Bronchial epithelial cell (primary cell): ENCODE measurements at regions not wholly inside any gene's neighbourhood (a gene's known extent, or its start where the extent isn't known, plus 50 kb on each side); places are given as distances from the start of the nearest gene placed in this dataset.
A peak's percentile ranks its signal among the peaks of the same experiment; 100 is the strongest.

ENCODE experiments used
- DNase-seq: peaks from one replicate; pipeline ENCODE4 v3.0.0-alpha.2; 2010; ENCODE audit warnings: low read depth
- FAIRE-seq: peaks from 2 replicates; lab custom pipeline; 2011; peaks lifted over from hg19 to GRCh38; lab: Jason Lieb, UNC
- H3K27me3 ChIP-seq: 2 replicates; pipeline ENCODE4 v1.5.1; 2011; ENCODE audit warnings: low read length; ENCODE audit not compliant: control insufficient read depth, insufficient read depth
- H3K36me3 ChIP-seq: 2 replicates; pipeline ENCODE4 v1.5.1; 2011; ENCODE audit warnings: low read length; ENCODE audit not compliant: control insufficient read depth, insufficient read depth
- H3K4me3 ChIP-seq: 2 replicates; pipeline ENCODE4 v1.5.1; 2011; ENCODE audit warnings: mild to moderate bottlenecking, low read depth, low read length, control low read depth
- CTCF ChIP-seq: IDR thresholded peaks from 2 replicates; pipeline ENCODE4 v1.5.1; 2011; ENCODE audit warnings: mild to moderate bottlenecking, moderate library complexity, low read length, control low read depth, inconsistent platforms; ENCODE audit not compliant: insufficient read depth, severe bottlenecking

- H3K4me3 ChIP-seq: no peak overlapping the region
- FAIRE-seq (no peak), DNase-seq (no peak)
- no peaks in the 10 kb centered on the region for H3K27me3 ChIP-seq
- TF ChIP-seq CTCF: no peak
- no peaks in the 10 kb centered on the region for H3K36me3 ChIP-seq
Observed at GRCh38 chr9:21668516-21668915, 133.9 kb upstream of the MTAP start.

- DNase-seq (no peak), FAIRE-seq (no peak)
- Histone ChIP-seq H3K36me3 (no peaks in the 10 kb centered on the region), H3K4me3 (no peak overlapping the region), H3K27me3 (no peaks in the 10 kb centered on the region)
- no peak for TF ChIP-seq CTCF
Observed at GRCh38 chr9:21669701-21670100, 132.7 kb upstream of the MTAP start.

GRCh38 chr9:21670374-21670773 is 132.1 kb upstream of the MTAP start:
- Histone ChIP-seq H3K27me3 (no peaks in the 10 kb centered on the region), H3K4me3 (no peak overlapping the region), H3K36me3 (no peaks in the 10 kb centered on the region)
- TF ChIP-seq CTCF: no peak
- DNase-seq (no peak), FAIRE-seq (no peak)

GRCh38 chr9:21672140-21672539 is 130.3 kb upstream of the MTAP start:
- FAIRE-seq (no peak), DNase-seq (no peak)
- TF ChIP-seq CTCF: no peak
- H3K4me3 ChIP-seq: no peak overlapping the region
- no peaks in the 10 kb centered on the region for H3K36me3 ChIP-seq
- no peaks in the 10 kb centered on the region for H3K27me3 ChIP-seq

GRCh38 chr9:21672761-21673160 is 129.7 kb upstream of the MTAP start:
- no peak for TF ChIP-seq CTCF
- no peak for DNase-seq
- Histone ChIP-seq H3K36me3 (no peaks in the 10 kb centered on the region), H3K4me3 (no peak overlapping the region), H3K27me3 (no peaks in the 10 kb centered on the region)
- FAIRE-seq: peak; percentile 43

- DNase-seq (peak; percentile 96), FAIRE-seq (no peak)
- Histone ChIP-seq H3K4me3 (no peak overlapping the region), H3K27me3 (no peaks in the 10 kb centered on the region), H3K36me3 (no peaks in the 10 kb centered on the region)
- no peak for TF ChIP-seq CTCF
Observed at GRCh38 chr9:21674894-21675293, 127.5 kb upstream of the MTAP start.
